HepG2 (cell line): ENCODE measurements at regions not wholly inside any gene's neighbourhood (a gene's known extent, or its start where the extent isn't known, plus 50 kb on each side); places are given as distances from the start of the nearest gene placed in this dataset.

Experiments used
- CEBPB ChIP-seq: IDR thresholded peaks from 2 replicates; pipeline ENCODE4 v1.6.1; 2011; ENCODE audit warnings: low read depth, low read length, improper control_type of control experiment, borderline replicate concordance
- EED ChIP-seq: sonication (generic); formaldehyde crosslinking; IDR thresholded peaks from 2 replicates; pipeline ENCODE4 v1.5.0; 2020; ENCODE audit warnings: mild to moderate bottlenecking, missing genetic modification reagents
- ELF1 ChIP-seq: sonication (generic); formaldehyde crosslinking; IDR thresholded peaks from 2 replicates; pipeline ENCODE4 v1.4.0; 2020; ENCODE audit warnings: missing genetic modification reagents
- EZH2 ChIP-seq: conservative IDR thresholded peaks from 2 replicates; pipeline ENCODE4 v1.6.1; 2012; ENCODE audit warnings: mild to moderate bottlenecking, low read depth, low read length, moderate library complexity
- HDAC2 ChIP-seq: sonication (generic); formaldehyde crosslinking; IDR thresholded peaks from 2 replicates; pipeline ENCODE4 v1.4.0; 2020; ENCODE audit warnings: missing genetic modification reagents
- JUNB ChIP-seq: sonication (generic); formaldehyde crosslinking; IDR thresholded peaks from 2 replicates; pipeline ENCODE4 v1.8.0; 2022; ENCODE audit warnings: missing genetic modification reagents, mild to moderate bottlenecking, borderline replicate concordance
- MAFK ChIP-seq, 2 experiments: IDR thresholded peaks in 1 of 2; conservative IDR thresholded peaks in 1 of 2; 2 replicates each; pipeline ENCODE4 v1.6.1; 2011; ENCODE audit warnings: improper control_type of control experiment in 2 of 2, low read length in 2 of 2
- MTA3 ChIP-seq: sonication (generic); formaldehyde crosslinking; IDR thresholded peaks from 2 replicates; pipeline ENCODE4 v1.4.0; 2020; ENCODE audit warnings: missing genetic modification reagents
- ZFX ChIP-seq: sonication (generic); formaldehyde crosslinking; IDR thresholded peaks from 2 replicates; pipeline ENCODE4 v1.4.0; 2020; ENCODE audit warnings: mild to moderate bottlenecking, low read depth, missing genetic modification reagents, moderate library complexity
- TF ChIP-seq, protein P1 (sequence below): IDR thresholded peaks from 2 replicates; pipeline ENCODE4 v1.6.1; 2012; ENCODE audit warnings: inconsistent platforms
- TF ChIP-seq, protein P2 (sequence below): sonication (generic); formaldehyde crosslinking; IDR thresholded peaks from 2 replicates; pipeline ENCODE4 v1.4.0; 2020; ENCODE audit warnings: missing genetic modification reagents, borderline replicate concordance
- TF ChIP-seq, protein P3 (sequence below): sonication (generic); formaldehyde crosslinking; IDR thresholded peaks from 2 replicates; pipeline ENCODE4 v1.4.0; 2020; ENCODE audit warnings: missing genetic modification reagents
- TF ChIP-seq, protein P4 (sequence below): sonication (generic); formaldehyde crosslinking; IDR thresholded peaks from 2 replicates; pipeline ENCODE4 v1.5.0; 2020; ENCODE audit warnings: mild to moderate bottlenecking, missing genetic modification reagents, moderate library complexity

DNA sequence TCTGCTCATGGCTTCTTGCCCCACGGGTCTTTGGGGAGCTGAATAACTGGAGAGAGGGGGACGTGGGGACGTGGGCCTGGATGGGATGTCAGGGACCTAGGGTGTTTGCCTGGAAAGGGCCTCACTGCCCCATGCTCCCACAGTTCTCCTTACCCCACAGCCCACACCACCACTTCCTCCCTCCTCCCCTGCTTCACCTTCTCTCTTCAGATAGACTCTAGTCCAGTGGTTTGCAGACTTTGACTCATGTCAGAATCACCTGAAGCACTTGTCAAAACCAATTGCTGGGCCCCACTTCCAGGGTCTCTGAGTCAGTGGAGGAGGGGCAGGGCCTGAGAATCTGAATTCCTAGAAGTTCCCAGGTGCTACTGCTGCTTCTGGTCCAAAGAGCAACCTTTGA is 327.4 kb downstream of the RPS24 start:
- no peak for TF ChIP-seq ELF1
- TF ChIP-seq JUNB (CRISPR knock-in tag), result no peak
- no peak for TF ChIP-seq EED (CRISPR knock-in tag)
- TF ChIP-seq, protein P1, sequence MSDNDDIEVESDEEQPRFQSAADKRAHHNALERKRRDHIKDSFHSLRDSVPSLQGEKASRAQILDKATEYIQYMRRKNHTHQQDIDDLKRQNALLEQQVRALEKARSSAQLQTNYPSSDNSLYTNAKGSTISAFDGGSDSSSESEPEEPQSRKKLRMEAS, result no peak
- TF ChIP-seq, protein P2, sequence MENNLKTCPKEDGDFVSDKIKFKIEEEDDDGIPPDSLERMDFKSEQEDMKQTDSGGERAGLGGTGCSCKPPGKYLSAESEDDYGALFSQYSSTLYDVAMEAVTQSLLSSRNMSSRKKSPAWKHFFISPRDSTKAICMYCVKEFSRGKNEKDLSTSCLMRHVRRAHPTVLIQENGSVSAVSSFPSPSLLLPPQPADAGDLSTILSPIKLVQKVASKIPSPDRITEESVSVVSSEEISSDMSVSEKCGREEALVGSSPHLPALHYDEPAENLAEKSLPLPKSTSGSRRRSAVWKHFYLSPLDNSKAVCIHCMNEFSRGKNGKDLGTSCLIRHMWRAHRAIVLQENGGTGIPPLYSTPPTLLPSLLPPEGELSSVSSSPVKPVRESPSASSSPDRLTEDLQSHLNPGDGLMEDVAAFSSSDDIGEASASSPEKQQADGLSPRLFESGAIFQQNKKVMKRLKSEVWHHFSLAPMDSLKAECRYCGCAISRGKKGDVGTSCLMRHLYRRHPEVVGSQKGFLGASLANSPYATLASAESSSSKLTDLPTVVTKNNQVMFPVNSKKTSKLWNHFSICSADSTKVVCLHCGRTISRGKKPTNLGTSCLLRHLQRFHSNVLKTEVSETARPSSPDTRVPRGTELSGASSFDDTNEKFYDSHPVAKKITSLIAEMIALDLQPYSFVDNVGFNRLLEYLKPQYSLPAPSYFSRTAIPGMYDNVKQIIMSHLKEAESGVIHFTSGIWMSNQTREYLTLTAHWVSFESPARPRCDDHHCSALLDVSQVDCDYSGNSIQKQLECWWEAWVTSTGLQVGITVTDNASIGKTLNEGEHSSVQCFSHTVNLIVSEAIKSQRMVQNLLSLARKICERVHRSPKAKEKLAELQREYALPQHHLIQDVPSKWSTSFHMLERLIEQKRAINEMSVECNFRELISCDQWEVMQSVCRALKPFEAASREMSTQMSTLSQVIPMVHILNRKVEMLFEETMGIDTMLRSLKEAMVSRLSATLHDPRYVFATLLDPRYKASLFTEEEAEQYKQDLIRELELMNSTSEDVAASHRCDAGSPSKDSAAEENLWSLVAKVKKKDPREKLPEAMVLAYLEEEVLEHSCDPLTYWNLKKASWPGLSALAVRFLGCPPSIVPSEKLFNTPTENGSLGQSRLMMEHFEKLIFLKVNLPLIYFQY (CRISPR knock-in tag), result no peak
- TF ChIP-seq HDAC2 (CRISPR knock-in tag), result no peak
- TF ChIP-seq, protein P3, sequence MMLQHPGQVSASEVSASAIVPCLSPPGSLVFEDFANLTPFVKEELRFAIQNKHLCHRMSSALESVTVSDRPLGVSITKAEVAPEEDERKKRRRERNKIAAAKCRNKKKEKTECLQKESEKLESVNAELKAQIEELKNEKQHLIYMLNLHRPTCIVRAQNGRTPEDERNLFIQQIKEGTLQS, result no peak
- TF ChIP-seq MTA3 (CRISPR knock-in tag), result no peak
- no peak for TF ChIP-seq CEBPB
- no peak for TF ChIP-seq ZFX
- no peak for TF ChIP-seq MAFK (conservative IDR thresholded peaks at IDR 0.05 in 1 of 2, IDR thresholded peaks at IDR 0.05 in 1 of 2; ENCODE audit: low read length in 2 of 2)
- TF ChIP-seq, protein P4, sequence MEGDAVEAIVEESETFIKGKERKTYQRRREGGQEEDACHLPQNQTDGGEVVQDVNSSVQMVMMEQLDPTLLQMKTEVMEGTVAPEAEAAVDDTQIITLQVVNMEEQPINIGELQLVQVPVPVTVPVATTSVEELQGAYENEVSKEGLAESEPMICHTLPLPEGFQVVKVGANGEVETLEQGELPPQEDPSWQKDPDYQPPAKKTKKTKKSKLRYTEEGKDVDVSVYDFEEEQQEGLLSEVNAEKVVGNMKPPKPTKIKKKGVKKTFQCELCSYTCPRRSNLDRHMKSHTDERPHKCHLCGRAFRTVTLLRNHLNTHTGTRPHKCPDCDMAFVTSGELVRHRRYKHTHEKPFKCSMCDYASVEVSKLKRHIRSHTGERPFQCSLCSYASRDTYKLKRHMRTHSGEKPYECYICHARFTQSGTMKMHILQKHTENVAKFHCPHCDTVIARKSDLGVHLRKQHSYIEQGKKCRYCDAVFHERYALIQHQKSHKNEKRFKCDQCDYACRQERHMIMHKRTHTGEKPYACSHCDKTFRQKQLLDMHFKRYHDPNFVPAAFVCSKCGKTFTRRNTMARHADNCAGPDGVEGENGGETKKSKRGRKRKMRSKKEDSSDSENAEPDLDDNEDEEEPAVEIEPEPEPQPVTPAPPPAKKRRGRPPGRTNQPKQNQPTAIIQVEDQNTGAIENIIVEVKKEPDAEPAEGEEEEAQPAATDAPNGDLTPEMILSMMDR (CRISPR knock-in tag), result no peak
- no peak for TF ChIP-seq EZH2
